Activated B cell treated with CpG ODN at 0.5 μM for 24 hours (primary cell): ENCODE measurements at regions not wholly inside any gene's neighbourhood (a gene's known extent, or its start where the extent isn't known, plus 50 kb on each side); places are given as distances from the start of the nearest gene placed in this dataset.

Source experiments
- ATAC-seq: fragments of 200-7000 bp; cut with Tn5 transposase; one replicate; pipeline ENCODE4 v1.10.0; 2021; ENCODE audit warnings: low read depth, mild to moderate bottlenecking, moderate library complexity
- CTCF ChIA-PET: fragments of 350-600 bp; sonication (Branson Sonifier 250); formaldehyde crosslinking; loops from one replicate; lab custom pipeline; 2021; ENCODE audit warnings: antibody characterized with exemption; lab: Charles Lee
- POLR2A ChIA-PET: fragments of 350-600 bp; sonication (Branson Sonifier 250); formaldehyde crosslinking; loops from one replicate; lab custom pipeline; 2021; ENCODE audit warnings: antibody characterized with exemption; lab: Charles Lee
- DNase-seq: peaks from one replicate; pipeline ENCODE4 v3.0.0; 2022
- H3K27ac Mint-ChIP-seq: one replicate; pipeline ENCODE4 v1.8.0; 2020; ENCODE audit warnings: mixed read lengths
- H3K27me3 Mint-ChIP-seq: one replicate; pipeline ENCODE4 v1.8.0; 2021; ENCODE audit warnings: mixed read lengths
- H3K36me3 Mint-ChIP-seq: one replicate; pipeline ENCODE4 v1.8.0; 2021; ENCODE audit warnings: low read depth, mixed read lengths
- H3K4me1 Mint-ChIP-seq: one replicate; pipeline ENCODE4 v1.8.0; 2021; ENCODE audit warnings: mixed read lengths
- H3K4me3 Mint-ChIP-seq: one replicate; pipeline ENCODE4 v1.8.0; 2020; ENCODE audit warnings: mild to moderate bottlenecking, mixed read lengths
- H3K9me3 Mint-ChIP-seq: one replicate; pipeline ENCODE4 v1.8.0; 2020; ENCODE audit warnings: mixed read lengths
- CTCF ChIP-seq: fragments of 200-600 bp; IDR thresholded peaks from one replicate; pipeline ENCODE4 v1.8.0; 2022; ENCODE audit warnings: antibody characterized with exemption, mild to moderate bottlenecking
- intact Hi-C: fragments of 100-400 bp; cut with micrococcal nuclease; formaldehyde crosslinking; loops from one replicate; pipeline ENCODE4 v1.15.1; 2024

- H3K9me3 Mint-ChIP-seq: peaks cover 10% of the 10 kb centered on the region
- H3K4me1 Mint-ChIP-seq: no peaks in the 10 kb centered on the region
- DNase-seq (no peak), ATAC-seq (no peak)
- TF ChIP-seq CTCF: no peak
- H3K36me3 Mint-ChIP-seq: no peaks in the 10 kb centered on the region
- ChIA-PET CTCF (no interaction called here), POLR2A (no interaction called here)
- intact Hi-C loops: no loop called here
- H3K27me3 Mint-ChIP-seq: no peaks in the 10 kb centered on the region
- H3K4me3 Mint-ChIP-seq: no peak overlapping the region
- H3K27ac Mint-ChIP-seq: no peak overlapping the region
These were observed 404.1 kb upstream of the ID4 start for GRCh38 chr6:19432966-19433498.

GRCh38 chr6:19434065-19434464 is 403.1 kb upstream of the ID4 start:
- intact Hi-C loops: no loop called here
- POLR2A ChIA-PET: no interaction called here
- ATAC-seq: no peak
- DNase-seq: no peak
- H3K4me3 Mint-ChIP-seq: no peak overlapping the region
- H3K27ac Mint-ChIP-seq: no peak overlapping the region
- H3K4me1 Mint-ChIP-seq: no peaks in the 10 kb centered on the region
- TF ChIP-seq CTCF: no peak
- no peaks in the 10 kb centered on the region for H3K27me3 Mint-ChIP-seq
- no peaks in the 10 kb centered on the region for H3K36me3 Mint-ChIP-seq
- H3K9me3 Mint-ChIP-seq: peaks cover 10% of the 10 kb centered on the region
- CTCF ChIA-PET: no interaction called here

- no peak for TF ChIP-seq CTCF
These were observed 401.4 kb upstream of the ID4 start for GRCh38 chr6:19435755-19436154.

GRCh38 chr6:19438566-19439353 is 398.4 kb upstream of the ID4 start:
- H3K4me1 Mint-ChIP-seq: no peaks in the 10 kb centered on the region
- no peaks in the 10 kb centered on the region for H3K27me3 Mint-ChIP-seq
- intact Hi-C loops: no loop called here
- no peak for TF ChIP-seq CTCF
- H3K4me3 Mint-ChIP-seq: no peak overlapping the region
- ATAC-seq (no peak), DNase-seq (no peak)
- H3K27ac Mint-ChIP-seq: no peak overlapping the region
- peaks cover 6% of the 10 kb centered on the region for H3K9me3 Mint-ChIP-seq
- POLR2A ChIA-PET: no interaction called here
- H3K36me3 Mint-ChIP-seq: no peaks in the 10 kb centered on the region
- CTCF ChIA-PET: no interaction called here

More at GRCh38 chr6:19435755-19436154, 401.4 kb upstream of the ID4 start:
- ATAC-seq (no peak), DNase-seq (no peak)
- H3K4me1 Mint-ChIP-seq: no peaks in the 10 kb centered on the region
- H3K4me3 Mint-ChIP-seq: no peak overlapping the region
- H3K36me3 Mint-ChIP-seq: no peaks in the 10 kb centered on the region
- CTCF ChIA-PET: no interaction called here
- no peaks in the 10 kb centered on the region for H3K27me3 Mint-ChIP-seq
- H3K27ac Mint-ChIP-seq: no peak overlapping the region
- H3K9me3 Mint-ChIP-seq: peaks cover 8% of the 10 kb centered on the region
- POLR2A ChIA-PET: no interaction called here
- intact Hi-C loops: no loop called here

GRCh38 chr6:19440531-19440930 is 396.6 kb upstream of the ID4 start:
- H3K27ac Mint-ChIP-seq: no peak overlapping the region
- H3K9me3 Mint-ChIP-seq: peaks cover 6% of the 10 kb centered on the region
- H3K4me3 Mint-ChIP-seq: no peak overlapping the region
- H3K4me1 Mint-ChIP-seq: no peaks in the 10 kb centered on the region
- H3K27me3 Mint-ChIP-seq: no peaks in the 10 kb centered on the region
- no peak for DNase-seq
- POLR2A ChIA-PET: no interaction called here
- intact Hi-C loops: no loop called here
- no peaks in the 10 kb centered on the region for H3K36me3 Mint-ChIP-seq
- no peak for TF ChIP-seq CTCF
- CTCF ChIA-PET: no interaction called here
- ATAC-seq: no peak
